ENCODE measurements at regions not wholly inside any gene's neighbourhood (a gene's known extent, or its start where the extent isn't known, plus 50 kb on each side); places are given as distances from the start of the nearest gene placed in this dataset.

DNA sequence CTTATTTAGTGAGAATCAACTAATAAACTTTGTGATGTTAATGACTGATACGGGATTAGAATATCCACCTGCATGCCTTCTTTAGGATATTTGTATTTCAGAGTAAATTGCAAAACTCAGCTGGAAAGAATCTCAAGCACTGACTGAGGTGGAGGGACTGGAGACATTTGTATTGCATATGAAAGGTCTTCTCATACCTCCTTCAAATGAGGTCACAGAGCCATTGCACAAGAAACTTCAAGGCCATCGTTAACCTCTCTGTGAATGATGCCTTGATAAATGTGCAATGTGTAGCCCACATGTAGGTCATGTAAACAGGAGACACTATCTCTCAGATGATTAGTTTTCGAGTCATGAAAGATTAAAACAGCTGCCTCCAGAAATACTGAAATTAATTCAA, 531.7 kb upstream of the PLXNA2 start:
- Histone ChIP-seq H3K4me1 (no peaks in the 10 kb centered on the region), H3K36me3 (no peaks in the 10 kb centered on the region), H3K9me3 (no peaks in the 10 kb centered on the region), H3K4me3 (no peak overlapping the region), H3K27ac (no peak overlapping the region), H3K27me3 (no peaks in the 10 kb centered on the region)
- TF ChIP-seq, protein P1, sequence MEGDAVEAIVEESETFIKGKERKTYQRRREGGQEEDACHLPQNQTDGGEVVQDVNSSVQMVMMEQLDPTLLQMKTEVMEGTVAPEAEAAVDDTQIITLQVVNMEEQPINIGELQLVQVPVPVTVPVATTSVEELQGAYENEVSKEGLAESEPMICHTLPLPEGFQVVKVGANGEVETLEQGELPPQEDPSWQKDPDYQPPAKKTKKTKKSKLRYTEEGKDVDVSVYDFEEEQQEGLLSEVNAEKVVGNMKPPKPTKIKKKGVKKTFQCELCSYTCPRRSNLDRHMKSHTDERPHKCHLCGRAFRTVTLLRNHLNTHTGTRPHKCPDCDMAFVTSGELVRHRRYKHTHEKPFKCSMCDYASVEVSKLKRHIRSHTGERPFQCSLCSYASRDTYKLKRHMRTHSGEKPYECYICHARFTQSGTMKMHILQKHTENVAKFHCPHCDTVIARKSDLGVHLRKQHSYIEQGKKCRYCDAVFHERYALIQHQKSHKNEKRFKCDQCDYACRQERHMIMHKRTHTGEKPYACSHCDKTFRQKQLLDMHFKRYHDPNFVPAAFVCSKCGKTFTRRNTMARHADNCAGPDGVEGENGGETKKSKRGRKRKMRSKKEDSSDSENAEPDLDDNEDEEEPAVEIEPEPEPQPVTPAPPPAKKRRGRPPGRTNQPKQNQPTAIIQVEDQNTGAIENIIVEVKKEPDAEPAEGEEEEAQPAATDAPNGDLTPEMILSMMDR (IDR thresholded peaks at IDR 0.05) = no peak
- WGBS, 2 donors = 41 to 45% methylated on average over 3 of the region's 3 CpGs
- ATAC-seq = no peak
- DNase-seq = no peak
- no peak for FAIRE-seq
- intact Hi-C loops (cut with DNase I) = no loop called here

DNA sequence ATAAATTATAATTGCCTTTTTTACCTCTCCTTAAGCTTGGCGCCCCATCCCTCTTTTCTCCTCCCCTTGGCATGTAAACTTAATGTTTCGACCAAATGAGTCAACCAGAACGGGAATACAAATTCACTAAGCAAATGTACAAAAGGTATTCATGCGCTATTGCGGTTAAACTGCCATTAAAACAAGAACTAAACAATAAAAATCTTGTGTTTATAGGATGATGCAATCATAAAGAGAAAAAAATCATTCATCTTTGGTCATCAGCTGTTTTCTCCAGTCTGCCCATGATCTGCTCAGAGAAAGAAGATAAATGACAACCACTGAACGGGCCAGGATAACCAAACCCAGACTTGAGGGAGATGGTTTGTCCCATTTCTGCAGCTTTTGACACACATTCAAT, 534.2 kb upstream of the PLXNA2 start:
- H3K36me3 ChIP-seq = no peaks in the 10 kb centered on the region
- intact Hi-C loops (cut with DNase I) = no loop called here

DNA sequence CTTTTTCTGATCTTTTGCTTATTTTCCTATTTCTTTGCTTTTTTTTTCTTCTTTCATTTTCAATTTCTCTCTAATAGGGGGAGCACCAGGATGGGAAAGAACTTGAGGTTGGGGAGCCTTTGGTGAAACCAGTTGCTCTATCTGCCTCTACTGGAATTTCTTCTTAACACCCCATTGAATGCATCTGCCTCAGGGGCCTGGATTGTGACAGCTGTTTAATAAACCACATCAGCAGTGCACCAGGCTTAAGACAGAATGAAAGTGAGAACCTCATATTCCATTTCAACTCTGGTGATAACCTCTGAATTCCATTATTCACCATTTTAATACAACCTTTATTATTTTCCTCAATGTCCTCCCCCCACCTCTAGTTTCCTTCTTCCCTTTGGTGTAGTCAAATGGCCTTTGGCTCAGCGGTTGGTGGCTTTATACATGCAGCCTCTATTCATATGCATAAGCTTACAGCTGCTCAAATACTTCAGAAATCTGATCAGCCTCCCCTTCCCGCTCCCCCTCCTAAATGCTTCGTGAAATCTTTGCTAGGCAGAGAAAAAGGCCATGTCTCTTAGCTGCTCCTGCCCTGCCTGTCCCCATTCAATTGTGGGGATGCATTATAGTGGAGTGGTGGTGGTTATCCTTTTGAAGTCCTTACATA, 537.3 kb upstream of the PLXNA2 start:
- Histone ChIP-seq H3K4me1 (no peaks in the 10 kb centered on the region), H3K9me3 (no peaks in the 10 kb centered on the region), H3K27me3 (no peaks in the 10 kb centered on the region), H3K36me3 (no peaks in the 10 kb centered on the region), H3K27ac (no peak overlapping the region), H3K4me3 (no peak overlapping the region)
- no peak for DNase-seq
- WGBS, 2 donors = 48 to 58% methylated on average over 3 of the region's 3 CpGs
- no peak for ATAC-seq
- TF ChIP-seq, protein P1 (IDR thresholded peaks at IDR 0.05) = no peak
- intact Hi-C loops (cut with DNase I) = no loop called here
- FAIRE-seq = no peak

More for the DNA sequence above, 534.2 kb upstream of the PLXNA2 start:
- Histone ChIP-seq H3K27me3 (no peaks in the 10 kb centered on the region), H3K4me1 (no peaks in the 10 kb centered on the region), H3K9me3 (no peaks in the 10 kb centered on the region), H3K4me3 (no peak overlapping the region), H3K27ac (no peak overlapping the region)
- FAIRE-seq (no peak), DNase-seq (no peak), ATAC-seq (no peak)
- TF ChIP-seq, protein P1 (IDR thresholded peaks at IDR 0.05) = no peak
- WGBS, 2 donors = 81% methylated on average over 6 of the region's 6 CpGs

DNA sequence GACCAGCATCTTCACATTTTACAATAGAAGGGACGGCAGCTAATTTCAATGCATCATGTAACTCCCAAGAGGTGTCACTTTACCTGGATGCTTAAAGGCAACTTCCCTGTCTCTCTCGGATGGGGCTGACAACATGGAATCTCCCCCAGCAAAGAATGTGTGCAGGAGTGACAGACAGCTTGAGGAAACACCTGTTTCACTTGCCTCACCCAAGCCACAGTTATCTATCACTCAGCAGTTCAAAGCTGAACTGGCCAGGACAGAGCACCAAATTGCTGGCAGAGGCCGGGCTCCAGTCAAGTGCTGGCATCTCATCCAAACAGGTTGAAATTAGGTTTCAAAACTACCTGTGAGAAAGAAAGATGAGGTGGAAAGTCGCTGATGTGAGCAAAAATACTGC, 538.0 kb upstream of the PLXNA2 start:
- TF ChIP-seq, protein P1 (IDR thresholded peaks at IDR 0.05) = no peak
- H3K27me3 ChIP-seq = no peaks in the 10 kb centered on the region
- H3K4me1 ChIP-seq = no peaks in the 10 kb centered on the region
- FAIRE-seq = no peak
- no peak overlapping the region for H3K4me3 ChIP-seq
- no peaks in the 10 kb centered on the region for H3K36me3 ChIP-seq
- no peaks in the 10 kb centered on the region for H3K9me3 ChIP-seq
- no peak overlapping the region for H3K27ac ChIP-seq
- no peak for DNase-seq
- WGBS, 2 donors = 54 to 57% methylated on average over 4 of the region's 4 CpGs
- ATAC-seq = no peak
- intact Hi-C loops (cut with DNase I) = no loop called here

DNA sequence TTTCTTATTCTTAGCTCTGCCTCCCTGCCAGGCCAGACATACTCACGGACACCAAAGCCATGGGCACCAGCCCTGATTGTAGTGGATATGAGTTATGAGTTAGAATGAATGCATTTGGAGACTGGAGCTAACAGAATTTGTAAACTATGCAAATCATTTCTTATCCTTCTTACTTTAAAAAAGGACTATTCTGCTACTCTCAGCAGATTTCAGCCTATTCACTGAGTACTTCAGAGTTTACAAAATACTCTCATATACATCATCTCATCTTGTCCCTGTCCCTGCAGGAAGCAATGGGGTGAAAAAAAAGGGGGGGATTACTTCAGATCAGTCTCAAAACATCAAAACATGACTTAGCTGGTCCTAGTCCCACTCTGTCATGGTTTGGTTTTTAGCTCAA, 541.4 kb upstream of the PLXNA2 start:
- Histone ChIP-seq H3K9me3 (no peaks in the 10 kb centered on the region), H3K27me3 (no peaks in the 10 kb centered on the region), H3K4me1 (no peaks in the 10 kb centered on the region), H3K36me3 (no peaks in the 10 kb centered on the region), H3K27ac (no peak overlapping the region), H3K4me3 (no peak overlapping the region)
- WGBS, 2 donors = 76 to 94% methylated on average over 1 of the region's 1 CpG
- TF ChIP-seq, protein P1 (IDR thresholded peaks at IDR 0.05) = no peak
- ATAC-seq (no peak), FAIRE-seq (no peak), DNase-seq (no peak)
- intact Hi-C loops (cut with DNase I) = no loop called here
